ENCODE measurements at regions not wholly inside any gene's neighbourhood (a gene's known extent, or its start where the extent isn't known, plus 50 kb on each side); places are given as distances from the start of the nearest gene placed in this dataset.
"Not testable (repeated sequence)": the region's sequence is repeated elsewhere in the genome, so short reads cannot be mapped to it uniquely, and the experiment has no call there.

GRCh38 chr17:70378076-70378475 is 208.7 kb downstream of the KCNJ2 start:
- H3K9me3 Mint-ChIP-seq (ENCODE audit: unreplicated experiment) = no peaks in the 10 kb centered on the region
- no peak for DNase-seq
- no peaks in the 10 kb centered on the region for H3K27me3 Mint-ChIP-seq (ENCODE audit: unreplicated experiment)
- H3K27ac Mint-ChIP-seq (ENCODE audit: unreplicated experiment) = no peak overlapping the region
- TF ChIP-seq, protein P1, sequence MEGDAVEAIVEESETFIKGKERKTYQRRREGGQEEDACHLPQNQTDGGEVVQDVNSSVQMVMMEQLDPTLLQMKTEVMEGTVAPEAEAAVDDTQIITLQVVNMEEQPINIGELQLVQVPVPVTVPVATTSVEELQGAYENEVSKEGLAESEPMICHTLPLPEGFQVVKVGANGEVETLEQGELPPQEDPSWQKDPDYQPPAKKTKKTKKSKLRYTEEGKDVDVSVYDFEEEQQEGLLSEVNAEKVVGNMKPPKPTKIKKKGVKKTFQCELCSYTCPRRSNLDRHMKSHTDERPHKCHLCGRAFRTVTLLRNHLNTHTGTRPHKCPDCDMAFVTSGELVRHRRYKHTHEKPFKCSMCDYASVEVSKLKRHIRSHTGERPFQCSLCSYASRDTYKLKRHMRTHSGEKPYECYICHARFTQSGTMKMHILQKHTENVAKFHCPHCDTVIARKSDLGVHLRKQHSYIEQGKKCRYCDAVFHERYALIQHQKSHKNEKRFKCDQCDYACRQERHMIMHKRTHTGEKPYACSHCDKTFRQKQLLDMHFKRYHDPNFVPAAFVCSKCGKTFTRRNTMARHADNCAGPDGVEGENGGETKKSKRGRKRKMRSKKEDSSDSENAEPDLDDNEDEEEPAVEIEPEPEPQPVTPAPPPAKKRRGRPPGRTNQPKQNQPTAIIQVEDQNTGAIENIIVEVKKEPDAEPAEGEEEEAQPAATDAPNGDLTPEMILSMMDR (IDR thresholded peaks at IDR 0.05; ENCODE audit: partially characterized antibody, unreplicated experiment) = no peak
- H3K36me3 Mint-ChIP-seq (ENCODE audit: unreplicated experiment) = no peaks in the 10 kb centered on the region
- H3K4me1 Mint-ChIP-seq (ENCODE audit: low read depth, unreplicated experiment) = peaks cover 3% of the 10 kb centered on the region
- no peak overlapping the region for H3K4me3 Mint-ChIP-seq (ENCODE audit: unreplicated experiment)

GRCh38 chr17:70379945-70380344 is 210.6 kb downstream of the KCNJ2 start:
- Mint-ChIP-seq H3K27ac (ENCODE audit: unreplicated experiment) (no peak overlapping the region), H3K9me3 (ENCODE audit: unreplicated experiment) (no peaks in the 10 kb centered on the region), H3K36me3 (ENCODE audit: unreplicated experiment) (no peaks in the 10 kb centered on the region), H3K4me1 (ENCODE audit: low read depth, unreplicated experiment) (peaks cover 3% of the 10 kb centered on the region), H3K4me3 (ENCODE audit: unreplicated experiment) (no peak overlapping the region), H3K27me3 (ENCODE audit: unreplicated experiment) (no peaks in the 10 kb centered on the region)
- TF ChIP-seq, protein P1 (IDR thresholded peaks at IDR 0.05; ENCODE audit: partially characterized antibody, unreplicated experiment) = no peak
- no peak for DNase-seq

DNA sequence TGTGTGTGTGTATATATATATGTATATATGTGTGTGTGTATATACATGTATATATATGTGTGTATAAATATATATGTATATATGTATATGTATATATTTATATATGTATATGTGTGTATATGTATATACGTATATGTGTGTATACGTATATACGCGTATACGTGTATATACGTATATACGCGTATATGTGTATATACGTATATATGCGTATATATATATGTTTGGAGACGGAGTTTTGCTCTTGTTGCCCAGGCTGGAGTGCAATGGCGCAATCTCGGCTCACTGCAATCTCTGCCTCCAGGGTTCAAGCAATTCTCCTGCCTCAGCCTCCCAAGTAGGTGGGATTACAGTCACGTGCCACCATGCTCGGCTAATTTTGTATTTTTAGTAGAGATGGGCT is 212.6 kb downstream of the KCNJ2 start:
- H3K27ac Mint-ChIP-seq (ENCODE audit: unreplicated experiment); H3K9me3 Mint-ChIP-seq (ENCODE audit: unreplicated experiment); H3K36me3 Mint-ChIP-seq (ENCODE audit: unreplicated experiment); H3K27me3 Mint-ChIP-seq (ENCODE audit: unreplicated experiment); DNase-seq; H3K4me1 Mint-ChIP-seq (ENCODE audit: low read depth, unreplicated experiment); H3K4me3 Mint-ChIP-seq (ENCODE audit: unreplicated experiment): not testable (repeated sequence)

DNA sequence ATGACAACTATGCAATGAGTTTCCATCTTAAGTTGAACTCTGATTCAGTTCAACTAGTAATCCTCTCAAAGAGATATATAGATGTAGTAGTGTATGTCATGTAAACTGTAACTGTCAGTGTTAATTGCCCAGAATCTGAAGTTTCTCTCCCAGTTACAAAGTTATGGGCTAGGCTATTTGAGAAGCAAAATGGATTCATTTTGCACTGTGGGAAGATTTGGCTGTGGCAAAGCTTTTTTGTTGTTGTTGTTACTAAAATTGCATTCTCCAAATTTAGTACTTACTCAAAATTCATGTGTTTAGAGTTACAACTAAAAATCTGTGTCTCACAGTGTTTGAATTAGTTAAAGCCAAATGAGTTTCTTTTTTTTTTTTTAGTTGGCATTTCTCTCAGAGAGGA is 219.0 kb downstream of the KCNJ2 start:
- DNase-seq = no peak
- no peaks in the 10 kb centered on the region for H3K4me1 Mint-ChIP-seq (ENCODE audit: low read depth, unreplicated experiment)
- H3K36me3 Mint-ChIP-seq (ENCODE audit: unreplicated experiment) = no peaks in the 10 kb centered on the region
- no peaks in the 10 kb centered on the region for H3K27me3 Mint-ChIP-seq (ENCODE audit: unreplicated experiment)
- TF ChIP-seq, protein P1 (IDR thresholded peaks at IDR 0.05; ENCODE audit: partially characterized antibody, unreplicated experiment) = no peak
- peaks cover 3% of the 10 kb centered on the region for H3K9me3 Mint-ChIP-seq (ENCODE audit: unreplicated experiment)
- H3K27ac Mint-ChIP-seq (ENCODE audit: unreplicated experiment) = no peak overlapping the region
- no peak overlapping the region for H3K4me3 Mint-ChIP-seq (ENCODE audit: unreplicated experiment)

DNA sequence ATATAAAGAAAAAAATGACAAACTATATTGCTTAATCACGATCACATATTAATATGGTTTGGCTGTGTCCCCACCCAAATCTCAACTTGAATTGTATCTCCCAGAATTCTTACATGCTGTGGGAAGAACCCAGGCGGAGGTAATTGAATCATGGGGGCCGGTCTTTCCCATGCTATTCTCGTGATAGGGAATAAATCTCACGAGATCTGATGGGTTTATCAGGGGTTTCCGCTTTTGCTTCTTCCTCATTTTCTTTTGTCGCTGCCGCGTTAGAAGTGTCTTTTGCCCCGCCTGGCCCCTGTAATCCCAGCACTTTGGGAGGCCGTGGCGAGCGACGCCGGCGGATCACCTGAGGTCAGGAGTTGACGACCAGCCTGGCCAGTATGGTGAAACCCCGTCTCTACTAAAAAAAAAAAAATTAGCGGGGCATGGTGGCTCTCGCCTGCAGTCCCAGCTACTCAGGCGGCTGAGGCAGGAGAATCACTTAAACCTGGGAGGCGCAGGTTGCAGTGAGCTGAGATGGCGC is 220.0 kb downstream of the KCNJ2 start:
- H3K36me3 Mint-ChIP-seq (ENCODE audit: unreplicated experiment); H3K27me3 Mint-ChIP-seq (ENCODE audit: unreplicated experiment); H3K4me3 Mint-ChIP-seq (ENCODE audit: unreplicated experiment); H3K27ac Mint-ChIP-seq (ENCODE audit: unreplicated experiment); DNase-seq; H3K9me3 Mint-ChIP-seq (ENCODE audit: unreplicated experiment); H3K4me1 Mint-ChIP-seq (ENCODE audit: low read depth, unreplicated experiment): not testable (repeated sequence)

GRCh38 chr17:70390049-70390448 is 220.7 kb downstream of the KCNJ2 start:
- Mint-ChIP-seq H3K9me3 (ENCODE audit: unreplicated experiment) (peaks cover 3% of the 10 kb centered on the region), H3K27ac (ENCODE audit: unreplicated experiment) (no peak overlapping the region), H3K4me1 (ENCODE audit: low read depth, unreplicated experiment) (no peaks in the 10 kb centered on the region), H3K36me3 (ENCODE audit: unreplicated experiment) (no peaks in the 10 kb centered on the region), H3K4me3 (ENCODE audit: unreplicated experiment) (no peak overlapping the region), H3K27me3 (ENCODE audit: unreplicated experiment) (no peaks in the 10 kb centered on the region)
- DNase-seq = no peak
- TF ChIP-seq, protein P1 (IDR thresholded peaks at IDR 0.05; ENCODE audit: partially characterized antibody, unreplicated experiment) = no peak

Measured in glutamatergic neuron (in vitro differentiated cells).